Ovary (tissue), 7 donors: ENCODE measurements at regions not wholly inside any gene's neighbourhood (a gene's known extent, or its start where the extent isn't known, plus 50 kb on each side); places are given as distances from the start of the nearest gene placed in this dataset.

ENCODE experiments used
- DNase-seq, 5 donors: peaks; one replicate each; pipeline ENCODE4 v3.0.0-alpha.2; 2019 to 2020
- H3K27ac ChIP-seq, 2 donors: fragments of 200-600 bp; one replicate each; pipeline versions ENCODE4 v1.5.1 to v1.8.0; 2019 to 2022
- H3K27me3 ChIP-seq: fragments of 200-600 bp; one replicate; pipeline ENCODE4 v1.8.0; 2022
- H3K36me3 ChIP-seq: fragments of 200-600 bp; sonication (generic); one replicate; pipeline ENCODE4 v1.5.1; 2019
- H3K4me1 ChIP-seq: one replicate; pipeline ENCODE4 v1.8.1; 2013; ENCODE audit warnings: mild to moderate bottlenecking, moderate library complexity; ENCODE audit not compliant: insufficient read depth
- H3K4me3 ChIP-seq: fragments of 200-600 bp; sonication (generic); one replicate; pipeline ENCODE4 v1.5.1; 2017
- H3K9me3 ChIP-seq, 2 donors: fragments of 200-600 bp in 1 of 2; sonication (generic) in 1 of 2; one replicate each; pipeline versions ENCODE4 v1.5.1 to v1.8.1; 2013 to 2019; ENCODE audit warnings: mild to moderate bottlenecking in 1 of 2, moderate library complexity in 1 of 2
- CTCF ChIP-seq, 3 donors: fragments of 450-650 bp in 2 of 3; fragments of 200-600 bp in 1 of 3; IDR thresholded peaks; one replicate each; pipeline versions ENCODE4 v1.5.1 to v1.8.0; 2016 to 2022; ENCODE audit warnings: antibody characterized with exemption in 3 of 3, mild to moderate bottlenecking in 1 of 3
- EP300 ChIP-seq: sonication (generic); formaldehyde crosslinking; IDR thresholded peaks from one replicate; pipeline ENCODE4 v1.6.1; 2017; ENCODE audit warnings: antibody characterized with exemption
- POLR2A ChIP-seq: fragments of 450-650 bp; IDR thresholded peaks from one replicate; pipeline ENCODE4 v1.6.1; 2017; ENCODE audit warnings: antibody characterized with exemption, mild to moderate bottlenecking, moderate library complexity
- WGBS, 3 donors: extraction: QIAGEN DNeasy Blood & Tissue Kit in 1 of 3; methylation state at CpG; one replicate each; pipeline versions ENCODE4 v1.1.5 to v1.1.7; 2013 to 2017; 5-methylcytosine and 5-hydroxymethylcytosine counted together
- intact Hi-C, 4 donors: fragments of 100-400 bp; cut with DNase I; formaldehyde crosslinking; loops; one replicate each; pipeline versions ENCODE4 v1.11.0 to v1.15.1; 2022 to 2023
- donor health status: DM: no; HTN: no; CAD: no; lungs with moderate emphysema.
- donor health status: DM: no; HTN: no; CAD: no.
- donor health status: Bipolar disorder and iron deficiency.
- donor health status: DM: no; HTN: no; CAD: no.
- donor health status: DM: yes; HTN: yes; CAD: no.

- intact Hi-C loops: no loop called here
These were observed 380.3 kb upstream of the TBX3 start for GRCh38 chr12:115064296-115064695.

GRCh38 chr12:115062741-115063140 is 378.8 kb upstream of the TBX3 start:
- H3K9me3 ChIP-seq: no peaks in the 10 kb centered on the region
- H3K4me3 ChIP-seq: no peak overlapping the region
- TF ChIP-seq EP300 (no peak), CTCF (IDR thresholded peaks at IDR 0.05) (no peak), POLR2A (no peak)
- 66 to 78% (median 72%) methylated on average over 5 of the region's 5 CpGs for WGBS, 3 donors
- no peaks in the 10 kb centered on the region for H3K36me3 ChIP-seq
- no peaks in the 10 kb centered on the region for H3K4me1 ChIP-seq
- intact Hi-C loops: no loop called here
- no peaks in the 10 kb centered on the region for H3K27me3 ChIP-seq
- no peak for DNase-seq
- no peak overlapping the region for H3K27ac ChIP-seq

More at GRCh38 chr12:115064296-115064695, 380.3 kb upstream of the TBX3 start:
- TF ChIP-seq EP300 (no peak), CTCF (IDR thresholded peaks at IDR 0.05) (no peak), POLR2A (no peak)
- WGBS, 3 donors: 94 to 99% (median 96%) methylated on average over 2 of the region's 2 CpGs
- Histone ChIP-seq H3K27me3 (no peaks in the 10 kb centered on the region), H3K36me3 (no peaks in the 10 kb centered on the region), H3K9me3 (no peaks in the 10 kb centered on the region), H3K4me1 (no peaks in the 10 kb centered on the region), H3K4me3 (no peak overlapping the region), H3K27ac (no peak overlapping the region)
- no peak for DNase-seq

GRCh38 chr12:115060477-115061168 is 376.6 kb upstream of the TBX3 start:
- Histone ChIP-seq H3K4me3 (no peak overlapping the region), H3K36me3 (no peaks in the 10 kb centered on the region), H3K4me1 (no peaks in the 10 kb centered on the region), H3K9me3 (no peaks in the 10 kb centered on the region), H3K27ac (no peak overlapping the region), H3K27me3 (no peaks in the 10 kb centered on the region)
- no peak for DNase-seq
- TF ChIP-seq POLR2A (no peak), EP300 (no peak), CTCF (IDR thresholded peaks at IDR 0.05) (no peak)
- intact Hi-C loops: no loop called here
- 84 to 88% (median 86%) methylated on average over 6 of the region's 6 CpGs for WGBS, 3 donors

GRCh38 chr12:115057445-115057844 is 373.5 kb upstream of the TBX3 start:
- intact Hi-C loops: no loop called here
- no peak overlapping the region for H3K27ac ChIP-seq
- TF ChIP-seq CTCF (IDR thresholded peaks at IDR 0.05) (no peak), EP300 (no peak), POLR2A (no peak)
- no peaks in the 10 kb centered on the region for H3K4me1 ChIP-seq
- no peaks in the 10 kb centered on the region for H3K36me3 ChIP-seq
- no peak overlapping the region for H3K4me3 ChIP-seq
- DNase-seq: no peak
- H3K27me3 ChIP-seq: no peaks in the 10 kb centered on the region
- no peaks in the 10 kb centered on the region for H3K9me3 ChIP-seq
- 79 to 87% (median 82%) methylated on average over 1 of the region's 1 CpG for WGBS, 3 donors
